Adrenal gland (tissue), 9 donors: ENCODE measurements at regions not wholly inside any gene's neighbourhood (a gene's known extent, or its start where the extent isn't known, plus 50 kb on each side); places are given as distances from the start of the nearest gene placed in this dataset.

Source experiments
- DNase-seq, 7 donors: peaks; one replicate each; pipeline ENCODE4 v3.0.0-alpha.2; 2019 to 2020
- H3K27ac ChIP-seq, 5 donors: fragments of 200-600 bp; sonication (generic) in 4 of 5; 1 replicate in 3 of 5; 2 replicates in 2 of 5; pipeline versions ENCODE4 v1.5.1 to v1.8.0; 2016 to 2020; ENCODE audit warnings: mild to moderate bottlenecking in 1 of 5
- H3K27me3 ChIP-seq: fragments of 200-600 bp; 2 replicates; pipeline ENCODE4 v1.8.0; 2021
- H3K36me3 ChIP-seq, 2 donors: fragments of 200-600 bp; replicated peaks in 1 of 2; 1 replicate in 1 of 2; 2 replicates in 1 of 2; pipeline versions ENCODE4 v1.5.1 to v1.8.0; 2018 to 2022
- H3K4me1 ChIP-seq, 2 donors: fragments of 200-600 bp; replicated peaks in 1 of 2; 1 replicate in 1 of 2; 2 replicates in 1 of 2; pipeline versions ENCODE4 v1.5.1 to v1.8.0; 2018 to 2021
- H3K4me3 ChIP-seq, 4 donors: fragments of 200-600 bp; sonication (generic) in 3 of 4; one replicate each; pipeline ENCODE4 v1.5.1; 2016 to 2018
- H3K9me3 ChIP-seq, 3 donors: fragments of 200-600 bp; sonication (generic) in 1 of 3; replicated peaks in 1 of 3; 1 replicate in 2 of 3; 2 replicates in 1 of 3; pipeline versions ENCODE4 v1.5.1 to v1.8.0; 2016 to 2021
- POLR2A ChIP-seq, 2 donors: fragments of 450-650 bp; IDR thresholded peaks; one replicate each; pipeline ENCODE4 v1.6.1; 2017; ENCODE audit warnings: antibody characterized with exemption in 2 of 2, mild to moderate bottlenecking in 2 of 2, moderate library complexity in 1 of 2
- WGBS, 4 donors: extraction: QIAGEN DNeasy Blood & Tissue Kit in 2 of 4; methylation state at CpG; one replicate each; pipeline versions ENCODE4 v1.1.5 to v1.1.7; 2013 to 2017; 5-methylcytosine and 5-hydroxymethylcytosine counted together
- intact Hi-C, 2 donors: fragments of 100-400 bp; cut with DNase I; formaldehyde crosslinking; loops; one replicate each; pipeline versions ENCODE4 v1.14.1 to v1.15.0; 2022 to 2023
- TF ChIP-seq, protein P1 (sequence below), 6 experiments: fragments of 450-650 bp in 4 of 6; fragments of 200-600 bp in 2 of 6; sonication (generic) in 1 of 6; IDR thresholded peaks; 1 replicate in 5 of 6; 2 replicates in 1 of 6; pipeline versions ENCODE4 v1.5.1 to v1.8.0; 2016 to 2021; ENCODE audit warnings: antibody characterized with exemption in 6 of 6, mild to moderate bottlenecking in 2 of 6, moderate library complexity in 1 of 6
- donor health status: healthy with polysubstance abuse.
- donor health status: Bipolar disorder and iron deficiency.
- donor health status: DM: yes; HTN: yes; CAD: no.
- donor health status: DM: no; HTN: no; CAD: no.
- donor health status: DM: no; HTN: no; CAD: no.

DNA sequence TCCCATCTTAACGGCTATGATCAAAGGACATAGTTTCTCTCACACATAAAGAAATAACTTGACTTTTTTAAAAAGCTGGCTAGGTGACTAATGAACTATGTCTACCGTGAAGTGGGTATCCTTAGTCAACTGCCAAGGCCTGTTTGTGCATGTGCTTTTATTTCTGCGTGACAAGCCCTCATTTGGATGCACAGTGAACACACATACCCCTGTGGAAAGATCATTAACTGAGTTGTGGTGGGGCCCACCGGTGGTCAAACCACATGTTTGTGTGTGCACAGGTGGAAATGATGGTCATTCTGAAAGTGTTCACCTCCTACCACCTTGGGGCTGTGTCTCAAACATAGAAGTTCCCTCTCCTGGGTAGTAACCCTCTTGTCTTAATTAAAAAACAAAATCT, 256.1 kb upstream of the SALL1 start:
- TF ChIP-seq, protein P1, sequence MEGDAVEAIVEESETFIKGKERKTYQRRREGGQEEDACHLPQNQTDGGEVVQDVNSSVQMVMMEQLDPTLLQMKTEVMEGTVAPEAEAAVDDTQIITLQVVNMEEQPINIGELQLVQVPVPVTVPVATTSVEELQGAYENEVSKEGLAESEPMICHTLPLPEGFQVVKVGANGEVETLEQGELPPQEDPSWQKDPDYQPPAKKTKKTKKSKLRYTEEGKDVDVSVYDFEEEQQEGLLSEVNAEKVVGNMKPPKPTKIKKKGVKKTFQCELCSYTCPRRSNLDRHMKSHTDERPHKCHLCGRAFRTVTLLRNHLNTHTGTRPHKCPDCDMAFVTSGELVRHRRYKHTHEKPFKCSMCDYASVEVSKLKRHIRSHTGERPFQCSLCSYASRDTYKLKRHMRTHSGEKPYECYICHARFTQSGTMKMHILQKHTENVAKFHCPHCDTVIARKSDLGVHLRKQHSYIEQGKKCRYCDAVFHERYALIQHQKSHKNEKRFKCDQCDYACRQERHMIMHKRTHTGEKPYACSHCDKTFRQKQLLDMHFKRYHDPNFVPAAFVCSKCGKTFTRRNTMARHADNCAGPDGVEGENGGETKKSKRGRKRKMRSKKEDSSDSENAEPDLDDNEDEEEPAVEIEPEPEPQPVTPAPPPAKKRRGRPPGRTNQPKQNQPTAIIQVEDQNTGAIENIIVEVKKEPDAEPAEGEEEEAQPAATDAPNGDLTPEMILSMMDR (IDR thresholded peaks at IDR 0.05): no peak
- no peak for TF ChIP-seq POLR2A (IDR thresholded peaks at IDR 0.05)
- no peaks in the 10 kb centered on the region for H3K9me3 ChIP-seq
- WGBS, 4 donors: 77 to 85% (median 83%) methylated on average over 4 of the region's 4 CpGs
- no peak overlapping the region for H3K27ac ChIP-seq
- no peaks in the 10 kb centered on the region for H3K4me1 ChIP-seq
- no peaks in the 10 kb centered on the region for H3K27me3 ChIP-seq
- no peak overlapping the region for H3K4me3 ChIP-seq
- intact Hi-C loops: no loop called here
- H3K36me3 ChIP-seq: no peaks in the 10 kb centered on the region
- DNase-seq: no peak

DNA sequence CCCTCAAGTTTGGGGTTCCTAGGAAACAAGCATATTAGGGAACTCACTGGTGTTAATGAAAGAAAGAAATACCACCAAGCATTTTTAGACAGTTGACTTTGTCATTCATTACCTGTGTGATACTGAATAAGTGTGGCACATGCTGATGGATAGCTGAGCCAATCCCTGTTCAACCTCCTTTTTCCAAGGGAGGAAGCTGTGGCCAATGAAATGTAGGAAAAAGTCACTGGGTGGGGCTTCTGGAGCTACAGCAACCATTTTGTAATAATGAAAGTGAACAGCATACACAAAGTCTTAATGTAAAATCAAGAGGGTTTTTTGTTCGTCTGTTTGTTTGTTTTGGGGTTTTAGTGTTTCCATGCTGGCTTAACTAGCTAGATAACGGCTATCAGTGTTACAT, 254.3 kb upstream of the SALL1 start:
- Histone ChIP-seq H3K27me3 (no peaks in the 10 kb centered on the region), H3K36me3 (no peaks in the 10 kb centered on the region), H3K27ac (no peak overlapping the region), H3K4me3 (no peak overlapping the region), H3K9me3 (no peaks in the 10 kb centered on the region), H3K4me1 (no peaks in the 10 kb centered on the region)
- no peak for TF ChIP-seq POLR2A (IDR thresholded peaks at IDR 0.05)
- TF ChIP-seq, protein P1 (IDR thresholded peaks at IDR 0.05): no peak
- intact Hi-C loops: no loop called here
- DNase-seq: no peak
- WGBS, 4 donors: 74 to 87% (median 82%) methylated on average over 2 of the region's 2 CpGs

DNA sequence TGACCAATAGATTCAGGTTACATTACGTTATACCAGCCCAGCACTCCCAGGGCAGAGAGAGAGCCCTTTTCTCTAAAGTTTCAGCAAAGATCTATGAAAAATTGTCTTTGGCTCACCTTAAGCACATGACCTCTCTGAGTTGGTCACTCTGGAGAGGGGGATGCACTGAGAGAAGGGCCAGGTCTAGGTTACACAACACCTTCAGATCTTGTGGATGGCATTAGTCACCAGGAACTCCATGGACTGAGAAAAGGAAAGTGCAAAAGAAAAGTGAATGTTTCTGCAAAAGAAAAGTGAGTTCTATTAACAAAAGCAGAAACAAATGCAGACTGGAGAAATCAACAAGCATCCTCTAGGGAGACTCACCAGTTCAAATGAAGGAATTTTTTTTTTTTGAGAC, 253.3 kb upstream of the SALL1 start:
- no peaks in the 10 kb centered on the region for H3K4me1 ChIP-seq
- no peaks in the 10 kb centered on the region for H3K36me3 ChIP-seq
- H3K9me3 ChIP-seq: no peaks in the 10 kb centered on the region
- no peak overlapping the region for H3K4me3 ChIP-seq
- no peak for DNase-seq
- no peak for TF ChIP-seq POLR2A (IDR thresholded peaks at IDR 0.05)
- TF ChIP-seq, protein P1 (IDR thresholded peaks at IDR 0.05): no peak
- intact Hi-C loops: no loop called here
- H3K27me3 ChIP-seq: no peaks in the 10 kb centered on the region
- H3K27ac ChIP-seq: no peak overlapping the region
- WGBS, 4 donors: 40 to 88% (median 75%) methylated on average over 1 of the region's 1 CpG

DNA sequence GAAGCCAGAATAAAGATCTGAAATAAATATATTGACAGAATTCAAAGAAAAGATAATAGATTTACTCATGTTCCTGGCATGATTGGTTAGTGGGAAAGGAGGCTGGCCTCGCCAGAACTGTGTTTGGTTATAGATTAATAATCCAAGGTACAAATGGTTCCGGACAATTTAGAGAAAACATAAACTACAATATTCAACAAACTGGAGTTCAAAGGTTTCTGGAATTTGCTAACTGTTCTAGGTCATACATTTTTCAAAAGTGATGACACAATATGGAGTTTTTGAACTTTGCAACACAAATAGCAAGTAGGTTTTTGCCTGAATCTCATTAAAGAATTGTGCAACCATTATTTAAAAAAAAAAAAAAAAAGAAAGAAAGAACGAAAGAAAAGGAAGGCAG, 251.7 kb upstream of the SALL1 start:
- DNase-seq: no peak
- Histone ChIP-seq H3K9me3 (no peaks in the 10 kb centered on the region), H3K27me3 (no peaks in the 10 kb centered on the region), H3K4me1 (no peaks in the 10 kb centered on the region), H3K4me3 (no peak overlapping the region), H3K36me3 (no peaks in the 10 kb centered on the region), H3K27ac (no peak overlapping the region)
- WGBS, 4 donors: 39 to 45% (median 41%) methylated on average over 3 of the region's 3 CpGs
- intact Hi-C loops: no loop called here
- TF ChIP-seq, protein P1 (IDR thresholded peaks at IDR 0.05): no peak
- no peak for TF ChIP-seq POLR2A (IDR thresholded peaks at IDR 0.05)
